Panc1 (cell line): ENCODE measurements at regions not wholly inside any gene's neighbourhood (a gene's known extent, or its start where the extent isn't known, plus 50 kb on each side); places are given as distances from the start of the nearest gene placed in this dataset.

Experiments
- ATAC-seq: fragments of 200-7000 bp; cut with Tn5 transposase; 2 replicates; pipeline ENCODE4 v1.9.1; 2020; ENCODE audit warnings: mild to moderate bottlenecking, moderate library complexity
- BruUV-seq: library from RNA; stranded (reverse); fragments of 400-500 nt; replicated peaks from 2 replicates; lab custom pipeline; 2021; lab: Mats Ljungman, UMichigan
- CTCF ChIA-PET: fragments of 300-600 bp; sonication (Branson Sonifier 250); formaldehyde crosslinking; loops from one replicate; lab custom pipeline; 2022; ENCODE audit warnings: antibody characterized with exemption; lab: Charles Lee
- POLR2A ChIA-PET: fragments of 300-600 bp; sonication (Branson Sonifier 250); formaldehyde crosslinking; loops from one replicate; lab custom pipeline; 2022; ENCODE audit warnings: antibody characterized with exemption; lab: Charles Lee
- DNase-seq: peaks from one replicate; pipeline ENCODE4 v3.0.0-alpha.2; 2010; ENCODE audit warnings: low read depth, low spot score
- H3K27ac ChIP-seq: 2 replicates; pipeline ENCODE4 v1.5.1; 2011; ENCODE audit warnings: mild to moderate bottlenecking, low read length, inconsistent platforms
- H3K27me3 ChIP-seq: fragments of 200-500 bp; sonication (Bioruptor generic); 2 replicates; pipeline ENCODE4 v1.6.0; 2014; ENCODE audit warnings: low read length, inconsistent platforms; ENCODE audit not compliant: control insufficient read depth, insufficient read depth
- H3K36me3 ChIP-seq: fragments of 200-500 bp; sonication (Bioruptor generic); 2 replicates; pipeline ENCODE4 v1.5.1; 2014; ENCODE audit warnings: inconsistent platforms, mild to moderate bottlenecking, low read length, moderate library complexity; ENCODE audit not compliant: control insufficient read depth, insufficient read depth
- H3K4me1 ChIP-seq: 2 replicates; pipeline ENCODE4 v1.5.1; 2011; ENCODE audit warnings: inconsistent platforms, mild to moderate bottlenecking, low read length, moderate library complexity; ENCODE audit not compliant: control insufficient read depth, insufficient read depth
- H3K4me3 ChIP-seq, 2 experiments: 2 replicates each; pipeline ENCODE4 v1.5.1; 2011 to 2012; ENCODE audit warnings: low read depth in 2 of 2, low read length in 2 of 2, mild to moderate bottlenecking in 2 of 2, inconsistent platforms in 1 of 2, moderate library complexity in 1 of 2
- H3K9me3 ChIP-seq: fragments of 200-500 bp; sonication (Bioruptor generic); 2 replicates; pipeline ENCODE4 v1.5.1; 2014; ENCODE audit warnings: low read depth, mild to moderate bottlenecking, inconsistent platforms, low read length, moderate library complexity; ENCODE audit not compliant: control insufficient read depth, insufficient read depth
- POLR2AphosphoS5 ChIP-seq: IDR thresholded peaks from 2 replicates; pipeline ENCODE4 v1.6.1; 2012; ENCODE audit warnings: mild to moderate bottlenecking, low read depth, low read length, moderate library complexity
- SIN3A ChIP-seq: IDR thresholded peaks from 2 replicates; pipeline ENCODE4 v1.6.1; 2012; ENCODE audit warnings: low read depth, mild to moderate bottlenecking, low read length, moderate library complexity, borderline replicate concordance; ENCODE audit not compliant: insufficient read depth
- TCF7L2 ChIP-seq: IDR thresholded peaks from 2 replicates; pipeline ENCODE4 v1.6.1; 2011; ENCODE audit warnings: mild to moderate bottlenecking, low read depth, low read length, inconsistent platforms
- in situ Hi-C: cut with HindIII; loops from 2 replicates; pipeline ENCODE4 v1.10.0; 2016; ENCODE audit warnings: low sequenced_read_pairs, low pct_unique_long_range_greater_than_20kb
- intact Hi-C: fragments of 100-400 bp; cut with micrococcal nuclease; formaldehyde crosslinking; loops from one replicate; pipeline ENCODE4 v1.10.0; 2022; ENCODE audit not compliant: unreplicated experiment
- TF ChIP-seq, protein P1 (sequence below), 2 experiments: IDR thresholded peaks; 2 replicates each; pipeline ENCODE4 v1.6.1; 2011 to 2012; ENCODE audit warnings: low read depth in 2 of 2, control low read depth in 1 of 2, low read length in 1 of 2, mild to moderate bottlenecking in 1 of 2, moderate library complexity in 1 of 2; ENCODE audit not compliant: insufficient read depth in 1 of 2
- TF ChIP-seq, protein P2 (sequence below): fragments of 450-650 bp; IDR thresholded peaks from 2 replicates; pipeline ENCODE4 v1.5.1; 2017; ENCODE audit warnings: mild to moderate bottlenecking

DNA sequence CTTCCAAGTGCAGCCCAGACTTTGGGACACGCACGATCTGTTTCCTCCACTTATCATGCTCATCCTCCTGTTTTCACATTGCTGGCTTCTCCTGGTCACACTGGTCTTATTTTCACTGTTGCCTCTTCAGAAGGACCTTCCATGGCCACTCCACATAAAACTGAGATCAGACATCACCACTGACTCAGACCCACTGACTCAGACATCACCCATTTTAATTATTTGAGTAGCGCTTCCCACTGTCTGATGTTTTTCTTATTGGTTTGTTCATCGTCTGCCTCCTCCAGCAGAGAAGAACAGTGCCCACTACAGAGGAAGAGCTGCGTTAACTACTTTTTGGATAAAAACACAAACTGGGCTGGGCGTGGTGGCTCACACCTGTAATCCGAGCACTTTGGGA is 270.5 kb upstream of the PWP1 start:
- Histone ChIP-seq H3K9me3 (no peaks in the 10 kb centered on the region), H3K4me3 (no peak overlapping the region), H3K4me1 (no peaks in the 10 kb centered on the region), H3K36me3 (no peaks in the 10 kb centered on the region), H3K27ac (no peak overlapping the region), H3K27me3 (peaks cover 2% of the 10 kb centered on the region; the same call in 1 of the 2 replicates)
- in situ Hi-C loops (no loop called here), intact Hi-C loops (no loop called here)
- DNase-seq, result no peak
- CTCF ChIA-PET, result no interaction called here
- no TSS peak for BruUV-seq
- POLR2A ChIA-PET, result no interaction called here
- TF ChIP-seq, protein P1, sequence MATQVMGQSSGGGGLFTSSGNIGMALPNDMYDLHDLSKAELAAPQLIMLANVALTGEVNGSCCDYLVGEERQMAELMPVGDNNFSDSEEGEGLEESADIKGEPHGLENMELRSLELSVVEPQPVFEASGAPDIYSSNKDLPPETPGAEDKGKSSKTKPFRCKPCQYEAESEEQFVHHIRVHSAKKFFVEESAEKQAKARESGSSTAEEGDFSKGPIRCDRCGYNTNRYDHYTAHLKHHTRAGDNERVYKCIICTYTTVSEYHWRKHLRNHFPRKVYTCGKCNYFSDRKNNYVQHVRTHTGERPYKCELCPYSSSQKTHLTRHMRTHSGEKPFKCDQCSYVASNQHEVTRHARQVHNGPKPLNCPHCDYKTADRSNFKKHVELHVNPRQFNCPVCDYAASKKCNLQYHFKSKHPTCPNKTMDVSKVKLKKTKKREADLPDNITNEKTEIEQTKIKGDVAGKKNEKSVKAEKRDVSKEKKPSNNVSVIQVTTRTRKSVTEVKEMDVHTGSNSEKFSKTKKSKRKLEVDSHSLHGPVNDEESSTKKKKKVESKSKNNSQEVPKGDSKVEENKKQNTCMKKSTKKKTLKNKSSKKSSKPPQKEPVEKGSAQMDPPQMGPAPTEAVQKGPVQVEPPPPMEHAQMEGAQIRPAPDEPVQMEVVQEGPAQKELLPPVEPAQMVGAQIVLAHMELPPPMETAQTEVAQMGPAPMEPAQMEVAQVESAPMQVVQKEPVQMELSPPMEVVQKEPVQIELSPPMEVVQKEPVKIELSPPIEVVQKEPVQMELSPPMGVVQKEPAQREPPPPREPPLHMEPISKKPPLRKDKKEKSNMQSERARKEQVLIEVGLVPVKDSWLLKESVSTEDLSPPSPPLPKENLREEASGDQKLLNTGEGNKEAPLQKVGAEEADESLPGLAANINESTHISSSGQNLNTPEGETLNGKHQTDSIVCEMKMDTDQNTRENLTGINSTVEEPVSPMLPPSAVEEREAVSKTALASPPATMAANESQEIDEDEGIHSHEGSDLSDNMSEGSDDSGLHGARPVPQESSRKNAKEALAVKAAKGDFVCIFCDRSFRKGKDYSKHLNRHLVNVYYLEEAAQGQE (IDR thresholded peaks at IDR 0.05; ENCODE audit: insufficient read depth in 1 of 2, low read depth in 2 of 2, low read length in 1 of 2), result no peak
- TF ChIP-seq, protein P2, sequence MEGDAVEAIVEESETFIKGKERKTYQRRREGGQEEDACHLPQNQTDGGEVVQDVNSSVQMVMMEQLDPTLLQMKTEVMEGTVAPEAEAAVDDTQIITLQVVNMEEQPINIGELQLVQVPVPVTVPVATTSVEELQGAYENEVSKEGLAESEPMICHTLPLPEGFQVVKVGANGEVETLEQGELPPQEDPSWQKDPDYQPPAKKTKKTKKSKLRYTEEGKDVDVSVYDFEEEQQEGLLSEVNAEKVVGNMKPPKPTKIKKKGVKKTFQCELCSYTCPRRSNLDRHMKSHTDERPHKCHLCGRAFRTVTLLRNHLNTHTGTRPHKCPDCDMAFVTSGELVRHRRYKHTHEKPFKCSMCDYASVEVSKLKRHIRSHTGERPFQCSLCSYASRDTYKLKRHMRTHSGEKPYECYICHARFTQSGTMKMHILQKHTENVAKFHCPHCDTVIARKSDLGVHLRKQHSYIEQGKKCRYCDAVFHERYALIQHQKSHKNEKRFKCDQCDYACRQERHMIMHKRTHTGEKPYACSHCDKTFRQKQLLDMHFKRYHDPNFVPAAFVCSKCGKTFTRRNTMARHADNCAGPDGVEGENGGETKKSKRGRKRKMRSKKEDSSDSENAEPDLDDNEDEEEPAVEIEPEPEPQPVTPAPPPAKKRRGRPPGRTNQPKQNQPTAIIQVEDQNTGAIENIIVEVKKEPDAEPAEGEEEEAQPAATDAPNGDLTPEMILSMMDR, result no peak
- no peak for TF ChIP-seq POLR2AphosphoS5
- TF ChIP-seq TCF7L2, result no peak
- no peak for TF ChIP-seq SIN3A
- ATAC-seq, result no peak

DNA sequence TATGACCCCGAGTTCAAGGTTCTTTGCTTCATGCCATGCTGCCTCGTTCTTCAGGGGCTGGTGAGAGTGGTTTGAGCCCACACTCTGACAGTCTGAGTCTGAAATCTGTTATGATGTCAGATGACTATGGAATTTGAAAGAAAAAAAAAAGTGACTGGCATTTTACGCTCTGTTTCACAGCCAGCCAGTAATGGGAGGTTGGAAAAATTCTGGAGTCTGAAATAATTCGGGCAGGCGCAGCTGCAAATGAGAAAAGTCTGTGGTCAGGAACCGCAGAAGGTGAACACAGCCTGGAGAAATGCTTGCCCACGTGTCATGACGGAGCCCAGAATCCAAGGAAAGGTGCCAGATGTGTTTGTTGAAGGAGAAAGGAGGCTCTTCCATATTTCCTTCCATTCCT is 269.8 kb upstream of the PWP1 start:
- ATAC-seq (no peak), DNase-seq (no peak)
- Histone ChIP-seq H3K36me3 (no peaks in the 10 kb centered on the region), H3K4me1 (no peaks in the 10 kb centered on the region), H3K27ac (no peak overlapping the region), H3K27me3 (peaks cover 4% of the 10 kb centered on the region; the same call in 1 of the 2 replicates), H3K9me3 (no peaks in the 10 kb centered on the region), H3K4me3 (no peak overlapping the region)
- POLR2A ChIA-PET, result no interaction called here
- intact Hi-C loops (no loop called here), in situ Hi-C loops (no loop called here)
- TF ChIP-seq, protein P2, result no peak
- TF ChIP-seq SIN3A, result no peak
- TF ChIP-seq TCF7L2, result no peak
- TF ChIP-seq POLR2AphosphoS5, result no peak
- TF ChIP-seq, protein P1 (IDR thresholded peaks at IDR 0.05; ENCODE audit: insufficient read depth in 1 of 2, low read depth in 2 of 2, low read length in 1 of 2), result no peak
- no TSS peak for BruUV-seq
- CTCF ChIA-PET, result no interaction called here
